HepG2 (cell line): ENCODE measurements at regions not wholly inside any gene's neighbourhood (a gene's known extent, or its start where the extent isn't known, plus 50 kb on each side); places are given as distances from the start of the nearest gene placed in this dataset.
A peak's percentile ranks its signal among the peaks of the same experiment; 100 is the strongest.

Experiments used
- ATAC-seq: fragments of 200-7000 bp; cut with Tn5 transposase; 3 replicates; pipeline ENCODE4 v1.9.1; 2020; ENCODE audit warnings: mild to moderate bottlenecking, moderate library complexity
- BruUV-seq: library from RNA; stranded (reverse); fragments of 400-500 nt; replicated peaks from 2 replicates; lab custom pipeline; 2021; lab: Mats Ljungman, UMichigan
- CTCF ChIA-PET: fragments of 300-600 bp; formaldehyde crosslinking; extraction: SDS; loops from one replicate; lab custom pipeline; 2021; ENCODE audit warnings: low total read pairs, inconsistent platforms, low intra/inter-chr PET ratio; lab: Yijun Ruan, JAX
- POLR2A ChIA-PET: fragments of 350-600 bp; sonication (Branson Sonifier 250); formaldehyde crosslinking; loops from one replicate; lab custom pipeline; 2020; ENCODE audit warnings: antibody characterized with exemption, inconsistent platforms; lab: Yijun Ruan, JAX
- DNase-seq: peaks from one replicate; pipeline ENCODE4 v3.0.0-alpha.2; 2015; ENCODE audit warnings: low spot score
- FAIRE-seq: peaks from 3 replicates; lab custom pipeline; 2011; peaks lifted over from hg19 to GRCh38; lab: Jason Lieb, UNC
- H2AFZ ChIP-seq: one replicate; pipeline ENCODE4 v1.6.1; 2011; ENCODE audit warnings: low read length, inconsistent platforms
- H3K27ac ChIP-seq: fragments of 300-600 bp; 3 replicates; pipeline ENCODE4 v1.8.0; 2011; ENCODE audit warnings: mixed run types, mild to moderate bottlenecking, mixed read lengths, low read length, inconsistent platforms; ENCODE audit not compliant: insufficient read depth; ENCODE audit errors: extremely low read length
- H3K27me3 ChIP-seq, 2 experiments: fragments of 200-600 bp in 1 of 2; 2 replicates in 1 of 2; 3 replicates in 1 of 2; pipeline versions ENCODE4 v1.6.0 to v1.8.0; 2011; ENCODE audit warnings: low read length in 2 of 2, mild to moderate bottlenecking in 2 of 2, moderate library complexity in 2 of 2, inconsistent platforms in 1 of 2; ENCODE audit not compliant: insufficient read depth in 2 of 2, control insufficient read depth in 1 of 2
- H3K36me3 ChIP-seq, 2 experiments: fragments of 200-600 bp in 1 of 2; replicated peaks in 1 of 2; 2 replicates in 1 of 2; 3 replicates in 1 of 2; pipeline versions ENCODE4 v1.5.1 to v1.8.0; 2011; ENCODE audit warnings: low read length in 2 of 2, inconsistent platforms in 1 of 2; ENCODE audit not compliant: insufficient read depth in 2 of 2, control insufficient read depth in 1 of 2
- H3K4me1 ChIP-seq: 2 replicates; pipeline ENCODE4 v1.5.1; 2012; ENCODE audit warnings: low read length, inconsistent platforms; ENCODE audit not compliant: insufficient read depth
- H3K4me2 ChIP-seq: 2 replicates; pipeline ENCODE4 v1.6.0; 2011; ENCODE audit warnings: low read depth, low read length, inconsistent platforms
- H3K4me3 ChIP-seq, 3 experiments: fragments of 200-600 bp in 1 of 3; sonication (generic), shearing (Covaris generic) in 1 of 3; replicated peaks in 1 of 3; 2 replicates each; pipeline ENCODE4 v1.5.1; 2011 to 2016; ENCODE audit warnings: low read length in 3 of 3, inconsistent platforms in 2 of 3, low read depth in 2 of 3, mild to moderate bottlenecking in 2 of 3, control low read depth in 1 of 3, mixed read lengths in 1 of 3; ENCODE audit not compliant: insufficient read depth in 1 of 3
- H3K79me2 ChIP-seq: one replicate; pipeline ENCODE4 v1.6.1; 2011; ENCODE audit warnings: low read length, inconsistent platforms; ENCODE audit not compliant: insufficient read depth
- H3K9ac ChIP-seq: 2 replicates; pipeline ENCODE4 v1.6.0; 2011; ENCODE audit warnings: mild to moderate bottlenecking, low read depth, low read length, inconsistent platforms; ENCODE audit not compliant: insufficient read depth
- H3K9me3 ChIP-seq: 2 replicates; pipeline ENCODE4 v1.5.1; 2012; ENCODE audit warnings: mild to moderate bottlenecking, low read length
- H4K20me1 ChIP-seq: 2 replicates; pipeline ENCODE4 v1.6.0; 2011; ENCODE audit warnings: inconsistent platforms, mild to moderate bottlenecking, low read length, moderate library complexity; ENCODE audit not compliant: insufficient read depth
- ADNP ChIP-seq: sonication (generic); formaldehyde crosslinking; IDR thresholded peaks from 2 replicates; pipeline ENCODE4 v1.4.0; 2020; ENCODE audit warnings: missing genetic modification reagents
- ARHGAP35 ChIP-seq: sonication (generic); formaldehyde crosslinking; IDR thresholded peaks from 2 replicates; pipeline ENCODE4 v1.9.0; 2022; ENCODE audit warnings: mild to moderate bottlenecking, inconsistent platforms, moderate library complexity, missing genetic modification reagents, borderline replicate concordance
- FOXJ3 ChIP-seq: sonication (generic); formaldehyde crosslinking; IDR thresholded peaks from 2 replicates; pipeline ENCODE4 v1.4.0; 2020; ENCODE audit warnings: missing genetic modification reagents, mild to moderate bottlenecking, borderline replicate concordance
- HNF4A ChIP-seq: sonication (generic); formaldehyde crosslinking; IDR thresholded peaks from 2 replicates; pipeline ENCODE4 v1.4.0; 2020; ENCODE audit warnings: missing genetic modification reagents
- IKZF4 ChIP-seq: sonication (generic); formaldehyde crosslinking; IDR thresholded peaks from 2 replicates; pipeline ENCODE4 v1.5.1; 2020; ENCODE audit warnings: borderline replicate concordance, mild to moderate bottlenecking, low read depth, missing genetic modification reagents; ENCODE audit errors: not compliant biosample characterization
- MAFF ChIP-seq: IDR thresholded peaks from 2 replicates; pipeline ENCODE4 v1.6.1; 2011; ENCODE audit warnings: low read depth, low read length, improper control_type of control experiment
- MAFK ChIP-seq, 2 experiments: IDR thresholded peaks in 1 of 2; conservative IDR thresholded peaks in 1 of 2; 2 replicates each; pipeline ENCODE4 v1.6.1; 2011; ENCODE audit warnings: improper control_type of control experiment in 2 of 2, low read length in 2 of 2
- NFE2L1 ChIP-seq: sonication (generic); formaldehyde crosslinking; IDR thresholded peaks from 2 replicates; pipeline ENCODE4 v1.4.0; 2020; ENCODE audit warnings: missing genetic modification reagents, mild to moderate bottlenecking, borderline replicate concordance
- NFIC ChIP-seq: IDR thresholded peaks from 2 replicates; pipeline ENCODE4 v1.6.1; 2012; ENCODE audit warnings: mild to moderate bottlenecking, low read length, inconsistent platforms
- STAT5B ChIP-seq: sonication (generic); formaldehyde crosslinking; IDR thresholded peaks from 2 replicates; pipeline ENCODE4 v1.4.0; 2020; ENCODE audit warnings: missing genetic modification reagents
- TBL1XR1 ChIP-seq: fragments of 150-350 bp; IDR thresholded peaks from 2 replicates; pipeline ENCODE4 v1.6.1; 2014; ENCODE audit warnings: borderline replicate concordance, low read length; ENCODE audit not compliant: partially characterized antibody
- TMF1 ChIP-seq: sonication (generic); formaldehyde crosslinking; IDR thresholded peaks from 2 replicates; pipeline ENCODE4 v1.8.1; 2022; ENCODE audit warnings: low read depth, missing genetic modification reagents
- ZBTB1 ChIP-seq: sonication (generic); formaldehyde crosslinking; IDR thresholded peaks from 2 replicates; pipeline ENCODE4 v1.4.0; 2020; ENCODE audit warnings: missing genetic modification reagents, borderline replicate concordance
- ZNF598 ChIP-seq: sonication (generic); formaldehyde crosslinking; IDR thresholded peaks from 2 replicates; pipeline ENCODE4 v1.5.1; 2020; ENCODE audit warnings: mild to moderate bottlenecking, missing genetic modification reagents, borderline replicate concordance
- WGBS: methylation state at CpG from one replicate; pipeline ENCODE4 v1.1.6; 2017; ENCODE audit warnings: low lambda C conversion rate; 5-methylcytosine and 5-hydroxymethylcytosine counted together
- in situ Hi-C: cut with HindIII; loops from 2 replicates; pipeline ENCODE4 v1.10.0; 2017; ENCODE audit warnings: low pct_unique_long_range_greater_than_20kb; ENCODE audit not compliant: extremely low pct_ligation_motif_present
- intact Hi-C: fragments of 100-400 bp; cut with micrococcal nuclease; formaldehyde crosslinking; loops from one replicate; pipeline ENCODE4 v1.10.0; 2022; ENCODE audit not compliant: unreplicated experiment
- TF ChIP-seq, protein P1 (sequence below): sonication (generic); formaldehyde crosslinking; IDR thresholded peaks from 2 replicates; pipeline ENCODE4 v1.5.1; 2020; ENCODE audit warnings: mild to moderate bottlenecking, missing genetic modification reagents, borderline replicate concordance

- no peak for ATAC-seq
- Histone ChIP-seq H2AFZ (no peak overlapping the region), H3K27me3 (no peaks in the 10 kb centered on the region), H3K9ac (no peak overlapping the region), H3K4me1 (no peaks in the 10 kb centered on the region), H3K36me3 (no peaks in the 10 kb centered on the region), H3K4me2 (no peak overlapping the region), H3K79me2 (no peaks in the 10 kb centered on the region), H4K20me1 (no peaks in the 10 kb centered on the region), H3K27ac (no peak overlapping the region), H3K9me3 (no peaks in the 10 kb centered on the region), H3K4me3 (no peak overlapping the region)
- no peak for FAIRE-seq
- in situ Hi-C loops, result no loop called here
- BruUV-seq, result no TSS peak
- no peak for TF ChIP-seq HNF4A (CRISPR knock-in tag)
- peak; percentile 51; the same call in 1 of the 2 replicates for TF ChIP-seq MAFF
- peak; percentile 58 to 70 for TF ChIP-seq MAFK (conservative IDR thresholded peaks at IDR 0.05 in 1 of 2, IDR thresholded peaks at IDR 0.05 in 1 of 2; ENCODE audit: low read length in 2 of 2)
- no peak for DNase-seq
- 32% methylated on average over 3 of the region's 3 CpGs for WGBS
- POLR2A ChIA-PET, result no interaction called here
- intact Hi-C loops, result no loop called here
- CTCF ChIA-PET, result no interaction called here
Measured at GRCh38 chr2:211149731-211150130, 593.3 kb downstream of the CPS1 start.

- no peak for DNase-seq
- Histone ChIP-seq H4K20me1 (no peaks in the 10 kb centered on the region), H2AFZ (no peak overlapping the region), H3K79me2 (no peaks in the 10 kb centered on the region), H3K27ac (no peak overlapping the region), H3K9ac (no peak overlapping the region), H3K27me3 (no peaks in the 10 kb centered on the region), H3K9me3 (no peaks in the 10 kb centered on the region), H3K36me3 (no peaks in the 10 kb centered on the region), H3K4me2 (no peak overlapping the region), H3K4me3 (no peak overlapping the region), H3K4me1 (no peaks in the 10 kb centered on the region)
- in situ Hi-C loops, result no loop called here
- ATAC-seq, result no peak
- POLR2A ChIA-PET, result no interaction called here
- CTCF ChIA-PET, result interaction anchor here (1.4 to 1.9 kb wide), 3 partner anchors 72 to 539 kb away, joined by 7 to 8 read pairs (median 7); no protein-coding TSS in a partner anchor
- intact Hi-C loops, result loop anchor here (5.0 kb wide), 2 partner anchors 655 to 710 kb away; no protein-coding TSS in a partner anchor
- no TSS peak for BruUV-seq
- no peak for FAIRE-seq
- TF ChIP-seq NFE2L1 (CRISPR knock-in tag) (no peak), ZNF598 (CRISPR knock-in tag) (no peak), FOXJ3 (no peak), TMF1 (no peak), ARHGAP35 (CRISPR knock-in tag) (no peak), TBL1XR1 (no peak), ADNP (CRISPR knock-in tag) (no peak), IKZF4 (no peak), STAT5B (CRISPR knock-in tag) (no peak), ZBTB1 (CRISPR knock-in tag) (no peak), NFIC (no peak)
- TF ChIP-seq, protein P1, sequence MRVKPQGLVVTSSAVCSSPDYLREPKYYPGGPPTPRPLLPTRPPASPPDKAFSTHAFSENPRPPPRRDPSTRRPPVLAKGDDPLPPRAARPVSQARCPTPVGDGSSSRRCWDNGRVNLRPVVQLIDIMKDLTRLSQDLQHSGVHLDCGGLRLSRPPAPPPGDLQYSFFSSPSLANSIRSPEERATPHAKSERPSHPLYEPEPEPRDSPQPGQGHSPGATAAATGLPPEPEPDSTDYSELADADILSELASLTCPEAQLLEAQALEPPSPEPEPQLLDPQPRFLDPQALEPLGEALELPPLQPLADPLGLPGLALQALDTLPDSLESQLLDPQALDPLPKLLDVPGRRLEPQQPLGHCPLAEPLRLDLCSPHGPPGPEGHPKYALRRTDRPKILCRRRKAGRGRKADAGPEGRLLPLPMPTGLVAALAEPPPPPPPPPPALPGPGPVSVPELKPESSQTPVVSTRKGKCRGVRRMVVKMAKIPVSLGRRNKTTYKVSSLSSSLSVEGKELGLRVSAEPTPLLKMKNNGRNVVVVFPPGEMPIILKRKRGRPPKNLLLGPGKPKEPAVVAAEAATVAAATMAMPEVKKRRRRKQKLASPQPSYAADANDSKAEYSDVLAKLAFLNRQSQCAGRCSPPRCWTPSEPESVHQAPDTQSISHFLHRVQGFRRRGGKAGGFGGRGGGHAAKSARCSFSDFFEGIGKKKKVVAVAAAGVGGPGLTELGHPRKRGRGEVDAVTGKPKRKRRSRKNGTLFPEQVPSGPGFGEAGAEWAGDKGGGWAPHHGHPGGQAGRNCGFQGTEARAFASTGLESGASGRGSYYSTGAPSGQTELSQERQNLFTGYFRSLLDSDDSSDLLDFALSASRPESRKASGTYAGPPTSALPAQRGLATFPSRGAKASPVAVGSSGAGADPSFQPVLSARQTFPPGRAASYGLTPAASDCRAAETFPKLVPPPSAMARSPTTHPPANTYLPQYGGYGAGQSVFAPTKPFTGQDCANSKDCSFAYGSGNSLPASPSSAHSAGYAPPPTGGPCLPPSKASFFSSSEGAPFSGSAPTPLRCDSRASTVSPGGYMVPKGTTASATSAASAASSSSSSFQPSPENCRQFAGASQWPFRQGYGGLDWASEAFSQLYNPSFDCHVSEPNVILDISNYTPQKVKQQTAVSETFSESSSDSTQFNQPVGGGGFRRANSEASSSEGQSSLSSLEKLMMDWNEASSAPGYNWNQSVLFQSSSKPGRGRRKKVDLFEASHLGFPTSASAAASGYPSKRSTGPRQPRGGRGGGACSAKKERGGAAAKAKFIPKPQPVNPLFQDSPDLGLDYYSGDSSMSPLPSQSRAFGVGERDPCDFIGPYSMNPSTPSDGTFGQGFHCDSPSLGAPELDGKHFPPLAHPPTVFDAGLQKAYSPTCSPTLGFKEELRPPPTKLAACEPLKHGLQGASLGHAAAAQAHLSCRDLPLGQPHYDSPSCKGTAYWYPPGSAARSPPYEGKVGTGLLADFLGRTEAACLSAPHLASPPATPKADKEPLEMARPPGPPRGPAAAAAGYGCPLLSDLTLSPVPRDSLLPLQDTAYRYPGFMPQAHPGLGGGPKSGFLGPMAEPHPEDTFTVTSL (CRISPR knock-in tag), result no peak
Measured at GRCh38 chr2:211157211-211157610, 600.8 kb downstream of the CPS1 start.
